Ovary (tissue), 3 donors: ENCODE measurements at regions not wholly inside any gene's neighbourhood (a gene's known extent, or its start where the extent isn't known, plus 50 kb on each side); places are given as distances from the start of the nearest gene placed in this dataset.

Source experiments
- CTCF ChIP-seq, 3 donors: fragments of 450-650 bp in 2 of 3; fragments of 200-600 bp in 1 of 3; IDR thresholded peaks; one replicate each; pipeline versions ENCODE4 v1.5.1 to v1.8.0; 2016 to 2022; ENCODE audit warnings: antibody characterized with exemption in 3 of 3, mild to moderate bottlenecking in 1 of 3
- EP300 ChIP-seq: sonication (generic); formaldehyde crosslinking; IDR thresholded peaks from one replicate; pipeline ENCODE4 v1.6.1; 2017; ENCODE audit warnings: antibody characterized with exemption
- donor health status: DM: no; HTN: no; CAD: no.

GRCh38 chr2:186209532-186209931 is 276.5 kb upstream of the ZC3H15 start:
- TF ChIP-seq EP300 = no peak
- TF ChIP-seq CTCF (IDR thresholded peaks at IDR 0.05) = no peak
